ENCODE measurements at regions not wholly inside any gene's neighbourhood (a gene's known extent, or its start where the extent isn't known, plus 50 kb on each side); places are given as distances from the start of the nearest gene placed in this dataset.

DNA sequence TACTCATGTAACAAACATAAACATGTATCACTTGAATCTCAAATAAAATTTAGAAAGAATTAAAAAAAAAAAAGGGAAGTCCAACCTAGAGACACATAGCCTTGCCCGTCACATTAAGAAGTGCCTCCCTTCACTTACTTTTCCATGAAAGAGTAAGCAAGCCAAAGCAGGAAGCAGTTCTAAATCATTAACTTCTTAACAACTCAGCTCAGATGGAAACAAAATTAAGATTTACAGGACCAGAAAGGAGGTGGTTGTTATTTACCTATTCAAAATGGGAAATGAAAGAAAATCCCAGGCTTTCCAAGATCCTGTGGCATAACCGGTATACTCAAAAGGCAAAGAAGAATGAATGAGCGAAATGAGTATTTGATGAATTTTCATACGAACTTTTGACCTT is 258.6 kb upstream of the DCN start:
- H3K4me3 ChIP-seq (ENCODE audit: insufficient read depth, low read depth, low read length): no peak overlapping the region
- no peaks in the 10 kb centered on the region for H3K79me2 ChIP-seq (ENCODE audit: insufficient read depth, low read length)
- H3K4me2 ChIP-seq (ENCODE audit: low read length): no peak overlapping the region
- no peaks in the 10 kb centered on the region for H3K9me3 ChIP-seq (ENCODE audit: insufficient read depth, low read depth, low read length)
- no peak for FAIRE-seq
- no peaks in the 10 kb centered on the region for H3K27me3 Mint-ChIP-seq (ENCODE audit: low read depth, unreplicated experiment)
- H3K27me3 ChIP-seq (ENCODE audit: insufficient read depth, low read length): no peaks in the 10 kb centered on the region
- H3K36me3 Mint-ChIP-seq (ENCODE audit: low read depth, unreplicated experiment): no peaks in the 10 kb centered on the region
- H3K9me3 Mint-ChIP-seq (ENCODE audit: unreplicated experiment): no peaks in the 10 kb centered on the region
- H3K9ac ChIP-seq (ENCODE audit: low read length): no peak overlapping the region
- H3K27ac ChIP-seq (ENCODE audit: low read depth, low read length): no peak overlapping the region
- no peak overlapping the region for H3K4me3 Mint-ChIP-seq (ENCODE audit: unreplicated experiment)
- H3K4me1 Mint-ChIP-seq (ENCODE audit: low read depth, unreplicated experiment): peaks cover 3% of the 10 kb centered on the region
- TF ChIP-seq EZH2 (IDR thresholded peaks at IDR 0.05; ENCODE audit: insufficient read depth, low read length): no peak
- TF ChIP-seq, protein P1, sequence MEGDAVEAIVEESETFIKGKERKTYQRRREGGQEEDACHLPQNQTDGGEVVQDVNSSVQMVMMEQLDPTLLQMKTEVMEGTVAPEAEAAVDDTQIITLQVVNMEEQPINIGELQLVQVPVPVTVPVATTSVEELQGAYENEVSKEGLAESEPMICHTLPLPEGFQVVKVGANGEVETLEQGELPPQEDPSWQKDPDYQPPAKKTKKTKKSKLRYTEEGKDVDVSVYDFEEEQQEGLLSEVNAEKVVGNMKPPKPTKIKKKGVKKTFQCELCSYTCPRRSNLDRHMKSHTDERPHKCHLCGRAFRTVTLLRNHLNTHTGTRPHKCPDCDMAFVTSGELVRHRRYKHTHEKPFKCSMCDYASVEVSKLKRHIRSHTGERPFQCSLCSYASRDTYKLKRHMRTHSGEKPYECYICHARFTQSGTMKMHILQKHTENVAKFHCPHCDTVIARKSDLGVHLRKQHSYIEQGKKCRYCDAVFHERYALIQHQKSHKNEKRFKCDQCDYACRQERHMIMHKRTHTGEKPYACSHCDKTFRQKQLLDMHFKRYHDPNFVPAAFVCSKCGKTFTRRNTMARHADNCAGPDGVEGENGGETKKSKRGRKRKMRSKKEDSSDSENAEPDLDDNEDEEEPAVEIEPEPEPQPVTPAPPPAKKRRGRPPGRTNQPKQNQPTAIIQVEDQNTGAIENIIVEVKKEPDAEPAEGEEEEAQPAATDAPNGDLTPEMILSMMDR (IDR thresholded peaks at IDR 0.05; ENCODE audit: insufficient read depth, low read depth, low read length): no peak
- no peak overlapping the region for H3K27ac Mint-ChIP-seq (ENCODE audit: unreplicated experiment)
- no peaks in the 10 kb centered on the region for H3K4me1 ChIP-seq (ENCODE audit: insufficient read depth, low read length)
- H3K36me3 ChIP-seq (ENCODE audit: insufficient read depth, low read length): no peaks in the 10 kb centered on the region
- no peak for DNase-seq (ENCODE audit: low read depth)
- no peaks in the 10 kb centered on the region for H4K20me1 ChIP-seq (ENCODE audit: insufficient read depth, low read length)
- no peak overlapping the region for H2AFZ ChIP-seq (ENCODE audit: low read depth, low read length)

DNA sequence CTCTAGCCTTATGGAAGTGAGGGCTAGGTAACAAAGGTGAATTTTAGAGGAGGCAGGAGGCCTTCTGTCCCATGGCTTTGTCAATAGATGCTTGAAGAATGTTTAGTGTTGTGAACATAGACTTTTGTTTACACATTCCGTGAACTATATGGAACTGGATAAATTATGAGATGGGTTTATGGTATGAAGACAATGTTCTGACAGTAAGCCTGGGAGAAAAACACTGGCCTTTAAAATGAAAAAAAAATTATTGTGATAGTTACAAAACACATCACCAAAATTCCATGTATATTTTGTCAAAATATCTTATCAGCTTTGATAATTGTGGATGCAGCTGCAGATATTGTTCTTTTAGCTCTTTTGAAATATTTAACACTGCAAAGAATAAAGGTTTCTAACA is 251.5 kb upstream of the DCN start:
- no peaks in the 10 kb centered on the region for H3K36me3 Mint-ChIP-seq (ENCODE audit: low read depth, unreplicated experiment)
- no peaks in the 10 kb centered on the region for H3K79me2 ChIP-seq (ENCODE audit: insufficient read depth, low read length)
- no peaks in the 10 kb centered on the region for H3K9me3 ChIP-seq (ENCODE audit: insufficient read depth, low read depth, low read length)
- H3K4me2 ChIP-seq (ENCODE audit: low read length): no peak overlapping the region
- no peaks in the 10 kb centered on the region for H3K27me3 Mint-ChIP-seq (ENCODE audit: low read depth, unreplicated experiment)
- H3K27me3 ChIP-seq (ENCODE audit: insufficient read depth, low read length): no peaks in the 10 kb centered on the region
- TF ChIP-seq EZH2 (IDR thresholded peaks at IDR 0.05; ENCODE audit: insufficient read depth, low read length): no peak
- TF ChIP-seq, protein P1 (IDR thresholded peaks at IDR 0.05; ENCODE audit: insufficient read depth, low read depth, low read length): no peak
- peaks cover 17% of the 10 kb centered on the region for H3K4me1 Mint-ChIP-seq (ENCODE audit: low read depth, unreplicated experiment)
- H3K9me3 Mint-ChIP-seq (ENCODE audit: unreplicated experiment): no peaks in the 10 kb centered on the region
- DNase-seq (ENCODE audit: low read depth) (no peak), FAIRE-seq (no peak)
- no peak overlapping the region for H3K27ac Mint-ChIP-seq (ENCODE audit: unreplicated experiment)
- no peak overlapping the region for H3K27ac ChIP-seq (ENCODE audit: low read depth, low read length)
- no peak overlapping the region for H3K4me3 Mint-ChIP-seq (ENCODE audit: unreplicated experiment)
- peaks cover 8% of the 10 kb centered on the region for H3K4me1 ChIP-seq (ENCODE audit: insufficient read depth, low read length)
- H3K4me3 ChIP-seq (ENCODE audit: insufficient read depth, low read depth, low read length): no peak overlapping the region
- H3K36me3 ChIP-seq (ENCODE audit: insufficient read depth, low read length): no peaks in the 10 kb centered on the region
- H4K20me1 ChIP-seq (ENCODE audit: insufficient read depth, low read length): no peaks in the 10 kb centered on the region
- H2AFZ ChIP-seq (ENCODE audit: low read depth, low read length): no peak overlapping the region
- H3K9ac ChIP-seq (ENCODE audit: low read length): no peak overlapping the region

DNA sequence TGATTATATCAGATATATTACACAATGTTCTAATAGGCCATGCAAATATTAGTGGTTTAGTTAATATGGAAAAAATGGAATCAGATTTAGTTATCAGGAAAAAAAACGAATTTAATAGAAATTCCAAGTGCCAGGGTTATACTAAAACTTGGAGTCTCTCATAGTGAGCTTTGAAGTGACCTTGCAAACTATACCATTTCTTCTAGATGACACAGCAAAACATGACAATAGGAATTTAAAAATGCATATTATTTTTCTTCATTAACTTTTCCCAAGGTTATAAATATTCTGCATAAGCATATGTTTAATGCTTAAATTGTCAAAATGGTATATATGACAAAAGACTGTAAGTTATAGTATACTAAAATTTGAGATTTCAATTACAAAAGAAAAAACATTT is 250.1 kb upstream of the DCN start:
- Histone ChIP-seq H3K27me3 (ENCODE audit: insufficient read depth, low read length) (no peaks in the 10 kb centered on the region), H3K79me2 (ENCODE audit: insufficient read depth, low read length) (no peaks in the 10 kb centered on the region), H3K36me3 (ENCODE audit: insufficient read depth, low read length) (no peaks in the 10 kb centered on the region), H3K4me3 (ENCODE audit: insufficient read depth, low read depth, low read length) (no peak overlapping the region), H4K20me1 (ENCODE audit: insufficient read depth, low read length) (no peaks in the 10 kb centered on the region), H3K9ac (ENCODE audit: low read length) (no peak overlapping the region), H3K9me3 (ENCODE audit: insufficient read depth, low read depth, low read length) (no peaks in the 10 kb centered on the region), H2AFZ (ENCODE audit: low read depth, low read length) (no peak overlapping the region), H3K27ac (ENCODE audit: low read depth, low read length) (no peak overlapping the region), H3K4me2 (ENCODE audit: low read length) (no peak overlapping the region), H3K4me1 (ENCODE audit: insufficient read depth, low read length) (peaks cover 8% of the 10 kb centered on the region)
- Mint-ChIP-seq H3K9me3 (ENCODE audit: unreplicated experiment) (no peaks in the 10 kb centered on the region), H3K4me3 (ENCODE audit: unreplicated experiment) (no peak overlapping the region), H3K27me3 (ENCODE audit: low read depth, unreplicated experiment) (no peaks in the 10 kb centered on the region), H3K27ac (ENCODE audit: unreplicated experiment) (peak overlapping the region; percentile 92), H3K4me1 (ENCODE audit: low read depth, unreplicated experiment) (peaks cover 13% of the 10 kb centered on the region), H3K36me3 (ENCODE audit: low read depth, unreplicated experiment) (no peaks in the 10 kb centered on the region)
- no peak for FAIRE-seq
- no peak for DNase-seq (ENCODE audit: low read depth)
- TF ChIP-seq EZH2 (IDR thresholded peaks at IDR 0.05; ENCODE audit: insufficient read depth, low read length): no peak
- TF ChIP-seq, protein P1 (IDR thresholded peaks at IDR 0.05; ENCODE audit: insufficient read depth, low read depth, low read length): no peak
